ENCODE measurements at regions not wholly inside any gene's neighbourhood (a gene's known extent, or its start where the extent isn't known, plus 50 kb on each side); places are given as distances from the start of the nearest gene placed in this dataset.

DNA sequence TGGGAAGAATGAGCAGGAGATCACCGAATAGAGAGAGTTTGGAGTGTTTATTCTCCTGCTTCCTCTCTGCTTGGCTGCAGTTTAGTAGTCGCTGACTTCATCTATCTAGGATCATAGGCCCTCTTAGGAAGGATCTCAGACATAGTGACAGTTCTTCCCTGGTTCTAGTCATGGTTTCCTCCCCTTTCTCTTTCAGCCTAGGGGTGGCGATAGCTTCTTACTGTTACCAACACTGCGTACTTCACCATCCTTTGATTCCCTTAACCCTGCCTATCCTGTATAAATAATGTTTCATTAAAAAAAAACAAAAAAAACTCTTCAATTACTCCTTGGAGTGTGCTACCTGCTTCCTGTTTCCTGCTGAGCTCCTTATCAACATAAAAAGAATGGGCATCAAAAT, 103.8 kb downstream of the DDX53 start:
- no peak for TF ChIP-seq POLR2A (IDR thresholded peaks at IDR 0.05)
- TF ChIP-seq, protein P1, sequence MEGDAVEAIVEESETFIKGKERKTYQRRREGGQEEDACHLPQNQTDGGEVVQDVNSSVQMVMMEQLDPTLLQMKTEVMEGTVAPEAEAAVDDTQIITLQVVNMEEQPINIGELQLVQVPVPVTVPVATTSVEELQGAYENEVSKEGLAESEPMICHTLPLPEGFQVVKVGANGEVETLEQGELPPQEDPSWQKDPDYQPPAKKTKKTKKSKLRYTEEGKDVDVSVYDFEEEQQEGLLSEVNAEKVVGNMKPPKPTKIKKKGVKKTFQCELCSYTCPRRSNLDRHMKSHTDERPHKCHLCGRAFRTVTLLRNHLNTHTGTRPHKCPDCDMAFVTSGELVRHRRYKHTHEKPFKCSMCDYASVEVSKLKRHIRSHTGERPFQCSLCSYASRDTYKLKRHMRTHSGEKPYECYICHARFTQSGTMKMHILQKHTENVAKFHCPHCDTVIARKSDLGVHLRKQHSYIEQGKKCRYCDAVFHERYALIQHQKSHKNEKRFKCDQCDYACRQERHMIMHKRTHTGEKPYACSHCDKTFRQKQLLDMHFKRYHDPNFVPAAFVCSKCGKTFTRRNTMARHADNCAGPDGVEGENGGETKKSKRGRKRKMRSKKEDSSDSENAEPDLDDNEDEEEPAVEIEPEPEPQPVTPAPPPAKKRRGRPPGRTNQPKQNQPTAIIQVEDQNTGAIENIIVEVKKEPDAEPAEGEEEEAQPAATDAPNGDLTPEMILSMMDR (IDR thresholded peaks at IDR 0.05): no peak

All from heart left ventricle (tissue), 13 donors.